ENCODE measurements at regions not wholly inside any gene's neighbourhood (a gene's known extent, or its start where the extent isn't known, plus 50 kb on each side); places are given as distances from the start of the nearest gene placed in this dataset.

DNA sequence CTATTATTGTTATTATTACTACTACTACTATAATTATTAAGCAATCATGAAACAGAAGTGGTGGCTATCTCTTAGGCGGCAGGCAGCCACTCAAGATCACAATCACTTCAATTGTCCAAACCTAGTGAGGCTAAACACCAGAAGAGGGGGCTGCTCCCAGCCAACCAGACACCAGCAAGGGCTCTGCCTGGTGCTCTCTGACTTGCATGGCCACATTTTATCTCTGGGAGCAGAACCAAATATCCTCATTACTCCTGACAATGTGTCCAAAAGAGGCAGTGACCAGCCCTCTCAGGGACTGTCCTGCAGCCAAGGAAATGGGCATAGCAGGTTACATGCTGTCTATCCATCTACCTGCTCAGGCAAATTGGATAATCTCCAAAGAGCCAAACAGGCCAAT, 187.4 kb upstream of the PDE1C start:
- peaks cover 6% of the 10 kb centered on the region for H3K4me1 Mint-ChIP-seq (ENCODE audit: low read depth, unreplicated experiment)
- TF ChIP-seq, protein P1, sequence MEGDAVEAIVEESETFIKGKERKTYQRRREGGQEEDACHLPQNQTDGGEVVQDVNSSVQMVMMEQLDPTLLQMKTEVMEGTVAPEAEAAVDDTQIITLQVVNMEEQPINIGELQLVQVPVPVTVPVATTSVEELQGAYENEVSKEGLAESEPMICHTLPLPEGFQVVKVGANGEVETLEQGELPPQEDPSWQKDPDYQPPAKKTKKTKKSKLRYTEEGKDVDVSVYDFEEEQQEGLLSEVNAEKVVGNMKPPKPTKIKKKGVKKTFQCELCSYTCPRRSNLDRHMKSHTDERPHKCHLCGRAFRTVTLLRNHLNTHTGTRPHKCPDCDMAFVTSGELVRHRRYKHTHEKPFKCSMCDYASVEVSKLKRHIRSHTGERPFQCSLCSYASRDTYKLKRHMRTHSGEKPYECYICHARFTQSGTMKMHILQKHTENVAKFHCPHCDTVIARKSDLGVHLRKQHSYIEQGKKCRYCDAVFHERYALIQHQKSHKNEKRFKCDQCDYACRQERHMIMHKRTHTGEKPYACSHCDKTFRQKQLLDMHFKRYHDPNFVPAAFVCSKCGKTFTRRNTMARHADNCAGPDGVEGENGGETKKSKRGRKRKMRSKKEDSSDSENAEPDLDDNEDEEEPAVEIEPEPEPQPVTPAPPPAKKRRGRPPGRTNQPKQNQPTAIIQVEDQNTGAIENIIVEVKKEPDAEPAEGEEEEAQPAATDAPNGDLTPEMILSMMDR (IDR thresholded peaks at IDR 0.05; ENCODE audit: unreplicated experiment) = no peak
- H3K27ac Mint-ChIP-seq (ENCODE audit: unreplicated experiment) = no peak overlapping the region
- DNase-seq = no peak
- BruUV-seq (replicated peaks) = no TSS peak
- H3K9me3 Mint-ChIP-seq (ENCODE audit: low read depth, unreplicated experiment) = no peaks in the 10 kb centered on the region
- intact Hi-C loops (cut with micrococcal nuclease; ENCODE audit: unreplicated experiment) = no loop called here
- CTCF ChIA-PET = no interaction called here
- H3K4me3 Mint-ChIP-seq (ENCODE audit: low read depth, unreplicated experiment) = no peak overlapping the region
- peaks cover 19% of the 10 kb centered on the region for H3K27me3 Mint-ChIP-seq (ENCODE audit: unreplicated experiment)
- H3K36me3 Mint-ChIP-seq (ENCODE audit: insufficient read depth, unreplicated experiment) = no peaks in the 10 kb centered on the region

GRCh38 chr7:32256811-32257210, 186.6 kb upstream of the PDE1C start:
- intact Hi-C loops (cut with micrococcal nuclease; ENCODE audit: unreplicated experiment) = no loop called here
- H3K27me3 Mint-ChIP-seq (ENCODE audit: unreplicated experiment) = peaks cover 18% of the 10 kb centered on the region
- TF ChIP-seq, protein P1 (IDR thresholded peaks at IDR 0.05; ENCODE audit: unreplicated experiment) = no peak
- H3K4me3 Mint-ChIP-seq (ENCODE audit: low read depth, unreplicated experiment) = no peak overlapping the region
- BruUV-seq (replicated peaks) = no TSS peak
- peaks cover 6% of the 10 kb centered on the region for H3K4me1 Mint-ChIP-seq (ENCODE audit: low read depth, unreplicated experiment)
- CTCF ChIA-PET = no interaction called here
- no peak overlapping the region for H3K27ac Mint-ChIP-seq (ENCODE audit: unreplicated experiment)
- no peaks in the 10 kb centered on the region for H3K36me3 Mint-ChIP-seq (ENCODE audit: insufficient read depth, unreplicated experiment)
- DNase-seq = no peak
- H3K9me3 Mint-ChIP-seq (ENCODE audit: low read depth, unreplicated experiment) = no peaks in the 10 kb centered on the region

DNA sequence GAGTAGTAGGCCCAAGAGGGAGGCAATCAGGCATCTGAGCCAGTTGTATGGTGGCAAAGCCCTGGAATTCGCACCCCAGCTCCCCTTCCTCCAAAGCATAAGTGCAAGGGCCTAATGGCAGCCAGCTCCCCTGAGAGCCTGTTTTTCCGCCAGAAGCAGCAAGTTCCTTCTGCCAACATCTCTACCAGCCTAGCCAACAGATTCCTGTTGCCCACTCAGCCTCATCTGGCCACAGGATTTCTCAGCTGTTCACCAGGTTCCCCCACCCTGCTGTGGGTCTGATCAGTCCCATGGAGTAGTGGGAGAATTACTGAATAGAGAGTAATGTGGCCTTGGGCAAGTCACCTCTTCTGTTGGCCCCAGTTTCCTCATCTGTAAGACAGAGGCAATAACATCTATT, 186.2 kb upstream of the PDE1C start:
- no peak for DNase-seq
- H3K27me3 Mint-ChIP-seq (ENCODE audit: unreplicated experiment) = peaks cover 18% of the 10 kb centered on the region
- intact Hi-C loops (cut with micrococcal nuclease; ENCODE audit: unreplicated experiment) = no loop called here
- no peak overlapping the region for H3K27ac Mint-ChIP-seq (ENCODE audit: unreplicated experiment)
- no peak overlapping the region for H3K4me3 Mint-ChIP-seq (ENCODE audit: low read depth, unreplicated experiment)
- no peaks in the 10 kb centered on the region for H3K36me3 Mint-ChIP-seq (ENCODE audit: insufficient read depth, unreplicated experiment)
- CTCF ChIA-PET = no interaction called here
- no peaks in the 10 kb centered on the region for H3K9me3 Mint-ChIP-seq (ENCODE audit: low read depth, unreplicated experiment)
- TF ChIP-seq, protein P1 (IDR thresholded peaks at IDR 0.05; ENCODE audit: unreplicated experiment) = no peak
- BruUV-seq (replicated peaks) = no TSS peak
- peaks cover 4% of the 10 kb centered on the region for H3K4me1 Mint-ChIP-seq (ENCODE audit: low read depth, unreplicated experiment)

GRCh38 chr7:32255036-32255435, 184.8 kb upstream of the PDE1C start:
- H3K36me3 Mint-ChIP-seq (ENCODE audit: insufficient read depth, unreplicated experiment) = no peaks in the 10 kb centered on the region
- DNase-seq = no peak
- H3K27ac Mint-ChIP-seq (ENCODE audit: unreplicated experiment) = no peak overlapping the region
- H3K4me1 Mint-ChIP-seq (ENCODE audit: low read depth, unreplicated experiment) = no peaks in the 10 kb centered on the region
- no TSS peak for BruUV-seq (replicated peaks)
- TF ChIP-seq, protein P1 (IDR thresholded peaks at IDR 0.05; ENCODE audit: unreplicated experiment) = no peak
- H3K27me3 Mint-ChIP-seq (ENCODE audit: unreplicated experiment) = peaks cover 18% of the 10 kb centered on the region
- H3K4me3 Mint-ChIP-seq (ENCODE audit: low read depth, unreplicated experiment) = no peak overlapping the region
- no peaks in the 10 kb centered on the region for H3K9me3 Mint-ChIP-seq (ENCODE audit: low read depth, unreplicated experiment)
- CTCF ChIA-PET = no interaction called here
- intact Hi-C loops (cut with micrococcal nuclease; ENCODE audit: unreplicated experiment) = no loop called here

- Mint-ChIP-seq H3K36me3 (ENCODE audit: insufficient read depth, unreplicated experiment) (no peaks in the 10 kb centered on the region), H3K27me3 (ENCODE audit: unreplicated experiment) (peaks cover under 1% of the 10 kb centered on the region), H3K9me3 (ENCODE audit: low read depth, unreplicated experiment) (no peaks in the 10 kb centered on the region), H3K27ac (ENCODE audit: unreplicated experiment) (no peak overlapping the region), H3K4me1 (ENCODE audit: low read depth, unreplicated experiment) (no peaks in the 10 kb centered on the region), H3K4me3 (ENCODE audit: low read depth, unreplicated experiment) (no peak overlapping the region)
- TF ChIP-seq, protein P1 (IDR thresholded peaks at IDR 0.05; ENCODE audit: unreplicated experiment) = no peak
- CTCF ChIA-PET = no interaction called here
- intact Hi-C loops (cut with micrococcal nuclease; ENCODE audit: unreplicated experiment) = no loop called here
- no TSS peak for BruUV-seq (replicated peaks)
- no peak for DNase-seq
Observed at GRCh38 chr7:32253299-32253698, 183.1 kb upstream of the PDE1C start.
